Stimulated activated CD4-positive, alpha-beta T cell treated with anti-CD3 and anti-CD28 coated beads, Interleukin-4, amount 100 ng/mL, for 1 hour (primary cell): ENCODE measurements at regions not wholly inside any gene's neighbourhood (a gene's known extent, or its start where the extent isn't known, plus 50 kb on each side); places are given as distances from the start of the nearest gene placed in this dataset.
"Not testable (repeated sequence)": the region's sequence is repeated elsewhere in the genome, so short reads cannot be mapped to it uniquely, and the experiment has no call there.

Experiments
- DNase-seq: peaks from one replicate; pipeline ENCODE4 v3.0.0-alpha.2; 2020

GRCh38 chr5:167356374-167356773 lies 935.1 kb upstream of the WWC1 start:
- DNase-seq: no peak

GRCh38 chr5:167358868-167359492 lies 932.5 kb upstream of the WWC1 start:
- no peak for DNase-seq

- no peak for DNase-seq
Observed at GRCh38 chr5:167361795-167362194, 929.6 kb upstream of the WWC1 start.

GRCh38 chr5:167363065-167363464 lies 928.4 kb upstream of the WWC1 start:
- DNase-seq: no peak

- no peak for DNase-seq
Observed at GRCh38 chr5:167375125-167375524, 916.3 kb upstream of the WWC1 start.

GRCh38 chr5:167378894-167379723 lies 912.3 kb upstream of the WWC1 start:
- DNase-seq: no peak

GRCh38 chr5:167381457-167381856 lies 910.0 kb upstream of the WWC1 start:
- no peak for DNase-seq

GRCh38 chr5:167389537-167389936 lies 901.9 kb upstream of the WWC1 start:
- no peak for DNase-seq

- not testable (repeated sequence) for DNase-seq
Observed at GRCh38 chr5:167391286-167391685, 900.2 kb upstream of the WWC1 start.

- DNase-seq: no peak
Observed at GRCh38 chr5:167392240-167392639, 899.2 kb upstream of the WWC1 start.

- DNase-seq: no peak
Observed at GRCh38 chr5:167393358-167393757, 898.1 kb upstream of the WWC1 start.

- no peak for DNase-seq
Observed at GRCh38 chr5:167402671-167403070, 888.8 kb upstream of the WWC1 start.

GRCh38 chr5:167406513-167406912 lies 884.9 kb upstream of the WWC1 start:
- DNase-seq: no peak

- DNase-seq: no peak
Observed at GRCh38 chr5:167412556-167412955, 878.9 kb upstream of the WWC1 start.

GRCh38 chr5:167413506-167413905 lies 877.9 kb upstream of the WWC1 start:
- no peak for DNase-seq

- no peak for DNase-seq
Observed at GRCh38 chr5:167414611-167415010, 876.8 kb upstream of the WWC1 start.

GRCh38 chr5:167415779-167416746 lies 875.4 kb upstream of the WWC1 start:
- no peak for DNase-seq

- no peak for DNase-seq
Observed at GRCh38 chr5:167417662-167418061, 873.8 kb upstream of the WWC1 start.

- no peak for DNase-seq
Observed at GRCh38 chr5:167425161-167425560, 866.3 kb upstream of the WWC1 start.

- DNase-seq: no peak
Observed at GRCh38 chr5:167426501-167426900, 864.9 kb upstream of the WWC1 start.

- not testable (repeated sequence) for DNase-seq
Observed at GRCh38 chr5:167427641-167428040, 863.8 kb upstream of the WWC1 start.

- no peak for DNase-seq
Observed at GRCh38 chr5:167440846-167441245, 850.6 kb upstream of the WWC1 start.

- no peak for DNase-seq
Observed at GRCh38 chr5:167442922-167443321, 848.5 kb upstream of the WWC1 start.
